Lung (tissue), 11 donors: ENCODE measurements at regions not wholly inside any gene's neighbourhood (a gene's known extent, or its start where the extent isn't known, plus 50 kb on each side); places are given as distances from the start of the nearest gene placed in this dataset.

Experiments used
- ATAC-seq: fragments of 200-7000 bp; cut with Tn5 transposase; one replicate; pipeline ENCODE4 v1.9.1; 2020; ENCODE audit warnings: moderate number of reproducible peaks; ENCODE audit not compliant: insufficient read depth, low FRiP score
- DNase-seq, 3 donors: peaks; one replicate each; pipeline ENCODE4 v3.0.0-alpha.2; 2013 to 2017
- H3K27ac ChIP-seq, 2 donors: one replicate each; pipeline ENCODE4 v1.5.1; 2013; ENCODE audit warnings: mild to moderate bottlenecking in 2 of 2, moderate library complexity in 2 of 2, control low read depth in 1 of 2, inconsistent platforms in 1 of 2, low read depth in 1 of 2, low read length in 1 of 2
- H3K27me3 ChIP-seq, 3 donors: one replicate each; pipeline ENCODE4 v1.5.1; 2013; ENCODE audit warnings: low read length in 2 of 3; ENCODE audit not compliant: control insufficient read depth in 3 of 3, insufficient read depth in 3 of 3
- H3K36me3 ChIP-seq, 4 donors: one replicate each; pipeline ENCODE4 v1.5.1; 2013; ENCODE audit warnings: low read length in 4 of 4, mild to moderate bottlenecking in 1 of 4, moderate library complexity in 1 of 4; ENCODE audit not compliant: control insufficient read depth in 4 of 4, insufficient read depth in 4 of 4
- H3K4me1 ChIP-seq, 5 donors: one replicate each; pipeline ENCODE4 v1.5.1; 2013; ENCODE audit warnings: low read length in 5 of 5, mild to moderate bottlenecking in 2 of 5, moderate library complexity in 1 of 5; ENCODE audit not compliant: control insufficient read depth in 5 of 5, insufficient read depth in 5 of 5
- H3K4me3 ChIP-seq: one replicate; pipeline ENCODE4 v1.5.1; 2013; ENCODE audit warnings: mild to moderate bottlenecking, control low read depth, moderate library complexity
- H3K9ac ChIP-seq, 2 donors: one replicate each; pipeline ENCODE4 v1.5.1; 2013; ENCODE audit warnings: low read length in 2 of 2, control low read depth in 1 of 2; ENCODE audit not compliant: insufficient read depth in 1 of 2
- H3K9me3 ChIP-seq, 4 donors: one replicate each; pipeline ENCODE4 v1.5.1; 2013; ENCODE audit warnings: low read length in 3 of 4, mild to moderate bottlenecking in 1 of 4, moderate library complexity in 1 of 4; ENCODE audit not compliant: control insufficient read depth in 4 of 4, insufficient read depth in 3 of 4
- WGBS, 2 donors: extraction: QIAGEN DNeasy Blood & Tissue Kit; methylation state at CpG; one replicate each; pipeline ENCODE4 v1.1.7; 2013; 5-methylcytosine and 5-hydroxymethylcytosine counted together
- TF ChIP-seq, protein P1 (sequence below): IDR thresholded peaks from 2 replicates; pipeline ENCODE4 v1.5.1; 2012; ENCODE audit warnings: mild to moderate bottlenecking; ENCODE audit errors: control extremely low read depth, extremely low read depth
- donor health status: control.
- donor health status: control.
- donor health status: Bipolar disorder and iron deficiency.
- donor health status: healthy.
- donor health status: DM: yes; HTN: yes; CAD: no.

DNA sequence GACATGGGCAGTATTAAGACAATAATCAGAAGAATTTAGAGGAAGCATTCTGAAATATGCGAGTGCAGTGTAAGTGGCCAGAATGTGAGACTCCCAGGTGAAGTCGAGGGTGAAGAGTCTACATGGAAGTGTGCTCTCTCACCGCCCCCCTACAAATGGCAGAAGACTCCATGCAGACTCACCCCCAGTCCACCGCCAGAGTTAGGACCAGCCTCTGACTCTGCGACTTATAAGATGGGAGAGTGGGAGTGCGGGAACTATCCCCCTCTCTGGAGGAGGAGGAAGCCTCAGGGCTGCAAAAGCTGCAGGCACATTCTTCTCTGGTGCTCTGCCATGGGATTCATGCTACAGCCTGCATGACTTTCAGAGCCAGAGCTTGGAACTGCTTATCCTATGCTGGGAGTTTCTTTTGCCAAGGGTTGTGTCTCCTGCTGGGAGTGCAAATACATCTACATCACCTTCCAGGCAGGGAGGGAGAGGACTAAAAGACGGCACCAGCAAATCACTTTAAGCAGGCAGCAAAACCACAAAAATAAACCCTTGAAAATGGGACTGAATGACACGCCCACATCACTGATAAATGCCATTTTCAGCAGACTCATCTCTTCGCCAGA is 206.7 kb upstream of the SULF2 start:
- Histone ChIP-seq H3K4me1 (peaks cover 0 to 2% (median 0%) of the 10 kb centered on the region in 5 donors), H3K9ac (no peak overlapping the region), H3K27ac (no peak overlapping the region), H3K27me3 (peaks cover 0 to 5% (median 0%) of the 10 kb centered on the region in 3 donors), H3K9me3 (peaks cover 0 to 7% (median 5%) of the 10 kb centered on the region in 4 donors), H3K36me3 (no peaks in the 10 kb centered on the region), H3K4me3 (no peak overlapping the region)
- TF ChIP-seq, protein P1, sequence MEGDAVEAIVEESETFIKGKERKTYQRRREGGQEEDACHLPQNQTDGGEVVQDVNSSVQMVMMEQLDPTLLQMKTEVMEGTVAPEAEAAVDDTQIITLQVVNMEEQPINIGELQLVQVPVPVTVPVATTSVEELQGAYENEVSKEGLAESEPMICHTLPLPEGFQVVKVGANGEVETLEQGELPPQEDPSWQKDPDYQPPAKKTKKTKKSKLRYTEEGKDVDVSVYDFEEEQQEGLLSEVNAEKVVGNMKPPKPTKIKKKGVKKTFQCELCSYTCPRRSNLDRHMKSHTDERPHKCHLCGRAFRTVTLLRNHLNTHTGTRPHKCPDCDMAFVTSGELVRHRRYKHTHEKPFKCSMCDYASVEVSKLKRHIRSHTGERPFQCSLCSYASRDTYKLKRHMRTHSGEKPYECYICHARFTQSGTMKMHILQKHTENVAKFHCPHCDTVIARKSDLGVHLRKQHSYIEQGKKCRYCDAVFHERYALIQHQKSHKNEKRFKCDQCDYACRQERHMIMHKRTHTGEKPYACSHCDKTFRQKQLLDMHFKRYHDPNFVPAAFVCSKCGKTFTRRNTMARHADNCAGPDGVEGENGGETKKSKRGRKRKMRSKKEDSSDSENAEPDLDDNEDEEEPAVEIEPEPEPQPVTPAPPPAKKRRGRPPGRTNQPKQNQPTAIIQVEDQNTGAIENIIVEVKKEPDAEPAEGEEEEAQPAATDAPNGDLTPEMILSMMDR: no peak
- ATAC-seq: no peak
- 79 to 85% methylated on average over 9 of the region's 9 CpGs for WGBS, 2 donors
- no peak for DNase-seq

DNA sequence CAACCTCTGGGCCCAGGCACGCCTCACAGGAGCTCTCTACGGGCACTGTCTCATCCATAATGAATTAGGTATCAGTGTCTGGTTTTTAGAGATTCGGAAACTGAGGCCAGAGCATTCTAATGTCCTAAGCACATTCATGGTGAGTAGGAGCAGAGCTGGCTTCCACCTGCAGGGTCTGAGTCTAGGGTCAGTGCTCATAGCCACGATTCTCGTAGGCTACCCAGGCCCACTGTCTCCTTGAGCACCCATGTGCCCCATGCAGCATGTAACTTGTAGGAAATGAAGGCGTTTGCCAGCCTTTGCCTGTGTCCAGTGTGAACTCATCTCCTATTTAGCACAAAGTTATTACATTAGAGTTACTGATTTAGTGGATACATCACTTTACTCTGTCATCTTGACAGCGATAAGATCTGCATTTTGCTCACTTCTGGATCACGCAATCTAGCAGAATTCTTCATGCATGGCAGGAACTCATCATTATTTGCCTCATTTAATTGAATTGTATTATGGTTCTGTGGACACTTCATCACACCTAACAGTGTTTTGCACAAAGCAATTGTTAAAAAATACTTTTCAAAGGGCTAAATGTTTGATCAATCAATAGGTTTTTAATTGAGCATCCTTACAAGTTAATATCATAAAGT is 205.3 kb upstream of the SULF2 start:
- H3K27ac ChIP-seq: no peak overlapping the region
- no peak for DNase-seq
- 89 to 92% methylated on average over 8 of the region's 8 CpGs for WGBS, 2 donors
- peaks cover 0 to 7% (median 5%) of the 10 kb centered on the region in 4 donors for H3K9me3 ChIP-seq
- TF ChIP-seq, protein P1: no peak
- no peak overlapping the region for H3K9ac ChIP-seq
- ATAC-seq: no peak
- peaks cover 0 to 5% (median 0%) of the 10 kb centered on the region in 3 donors for H3K27me3 ChIP-seq
- H3K36me3 ChIP-seq: no peaks in the 10 kb centered on the region
- H3K4me1 ChIP-seq: peaks cover 0 to 2% (median 0%) of the 10 kb centered on the region in 5 donors
- H3K4me3 ChIP-seq: no peak overlapping the region

GRCh38 chr20:47989957-47990356 is 204.7 kb upstream of the SULF2 start:
- H3K4me1 ChIP-seq: peaks cover 0 to 4% (median 0%) of the 10 kb centered on the region in 5 donors
- no peak overlapping the region for H3K4me3 ChIP-seq
- 62 to 77% methylated on average over 4 of the region's 4 CpGs for WGBS, 2 donors
- H3K9ac ChIP-seq: no peak overlapping the region
- no peak overlapping the region for H3K27ac ChIP-seq
- peaks cover 0 to 5% (median 0%) of the 10 kb centered on the region in 3 donors for H3K27me3 ChIP-seq
- TF ChIP-seq, protein P1: no peak
- ATAC-seq (peak; percentile 64), DNase-seq (no peak)
- peaks cover 0 to 7% (median 4%) of the 10 kb centered on the region in 4 donors for H3K9me3 ChIP-seq
- H3K36me3 ChIP-seq: no peaks in the 10 kb centered on the region
